Sigmoid colon (tissue), 3 donors: ENCODE measurements at regions not wholly inside any gene's neighbourhood (a gene's known extent, or its start where the extent isn't known, plus 50 kb on each side); places are given as distances from the start of the nearest gene placed in this dataset.

Experiments
- POLR2A ChIP-seq, 2 donors: fragments of 450-650 bp; IDR thresholded peaks; one replicate each; pipeline ENCODE4 v1.6.1; 2016; ENCODE audit warnings: antibody characterized with exemption in 2 of 2, mild to moderate bottlenecking in 2 of 2, moderate library complexity in 2 of 2
- TF ChIP-seq, protein P1 (sequence below), 4 experiments: fragments of 450-650 bp in 3 of 4; fragments of 200-600 bp in 1 of 4; IDR thresholded peaks; one replicate each; pipeline ENCODE4 v1.5.1; 2016 to 2019; ENCODE audit warnings: antibody characterized with exemption in 4 of 4, mild to moderate bottlenecking in 3 of 4, moderate library complexity in 2 of 4

DNA sequence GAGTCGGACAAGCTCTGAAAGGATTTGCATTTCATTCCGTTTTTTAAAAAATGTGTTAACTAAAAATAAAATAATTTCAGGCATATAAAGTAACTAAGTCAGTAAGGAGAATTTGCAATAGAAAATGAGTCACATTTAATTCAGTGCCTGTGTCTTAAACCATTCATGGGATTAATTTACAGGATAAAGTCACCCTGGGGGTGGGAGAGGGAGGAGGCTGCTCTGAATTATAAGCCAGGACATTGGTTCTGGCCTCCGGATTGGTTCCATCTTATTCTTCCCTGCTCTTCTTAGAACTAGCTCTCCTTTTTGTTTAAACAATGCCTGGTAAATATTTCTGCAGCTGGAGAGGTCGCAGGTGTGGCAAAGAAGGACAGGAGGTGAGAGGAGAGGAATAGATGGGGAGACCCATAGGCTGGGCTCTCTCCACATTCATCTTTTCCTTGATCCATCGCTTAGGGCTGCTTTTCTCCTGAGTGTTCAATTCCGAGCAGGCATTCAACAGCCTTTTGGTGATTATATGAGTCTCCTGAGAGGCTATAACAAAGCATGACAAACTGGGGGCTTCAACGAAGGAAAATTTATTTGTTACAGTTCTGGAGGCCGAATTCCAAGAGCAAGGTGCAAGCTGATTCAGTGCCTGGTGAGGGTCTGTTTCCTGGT is 319.2 kb downstream of the PHKB start:
- TF ChIP-seq, protein P1, sequence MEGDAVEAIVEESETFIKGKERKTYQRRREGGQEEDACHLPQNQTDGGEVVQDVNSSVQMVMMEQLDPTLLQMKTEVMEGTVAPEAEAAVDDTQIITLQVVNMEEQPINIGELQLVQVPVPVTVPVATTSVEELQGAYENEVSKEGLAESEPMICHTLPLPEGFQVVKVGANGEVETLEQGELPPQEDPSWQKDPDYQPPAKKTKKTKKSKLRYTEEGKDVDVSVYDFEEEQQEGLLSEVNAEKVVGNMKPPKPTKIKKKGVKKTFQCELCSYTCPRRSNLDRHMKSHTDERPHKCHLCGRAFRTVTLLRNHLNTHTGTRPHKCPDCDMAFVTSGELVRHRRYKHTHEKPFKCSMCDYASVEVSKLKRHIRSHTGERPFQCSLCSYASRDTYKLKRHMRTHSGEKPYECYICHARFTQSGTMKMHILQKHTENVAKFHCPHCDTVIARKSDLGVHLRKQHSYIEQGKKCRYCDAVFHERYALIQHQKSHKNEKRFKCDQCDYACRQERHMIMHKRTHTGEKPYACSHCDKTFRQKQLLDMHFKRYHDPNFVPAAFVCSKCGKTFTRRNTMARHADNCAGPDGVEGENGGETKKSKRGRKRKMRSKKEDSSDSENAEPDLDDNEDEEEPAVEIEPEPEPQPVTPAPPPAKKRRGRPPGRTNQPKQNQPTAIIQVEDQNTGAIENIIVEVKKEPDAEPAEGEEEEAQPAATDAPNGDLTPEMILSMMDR (IDR thresholded peaks at IDR 0.05): no peak
- TF ChIP-seq POLR2A (IDR thresholded peaks at IDR 0.05): no peak
